HG03342 (cell line): ENCODE measurements at regions not wholly inside any gene's neighbourhood (a gene's known extent, or its start where the extent isn't known, plus 50 kb on each side); places are given as distances from the start of the nearest gene placed in this dataset.

ENCODE experiments used
- ATAC-seq: cut with Tn5 transposase; IDR thresholded peaks from one replicate; pipeline ENCODE4 v1.9.1; 2021; ENCODE audit warnings: mild to moderate bottlenecking, moderate library complexity; ENCODE audit not compliant: unreplicated experiment

DNA sequence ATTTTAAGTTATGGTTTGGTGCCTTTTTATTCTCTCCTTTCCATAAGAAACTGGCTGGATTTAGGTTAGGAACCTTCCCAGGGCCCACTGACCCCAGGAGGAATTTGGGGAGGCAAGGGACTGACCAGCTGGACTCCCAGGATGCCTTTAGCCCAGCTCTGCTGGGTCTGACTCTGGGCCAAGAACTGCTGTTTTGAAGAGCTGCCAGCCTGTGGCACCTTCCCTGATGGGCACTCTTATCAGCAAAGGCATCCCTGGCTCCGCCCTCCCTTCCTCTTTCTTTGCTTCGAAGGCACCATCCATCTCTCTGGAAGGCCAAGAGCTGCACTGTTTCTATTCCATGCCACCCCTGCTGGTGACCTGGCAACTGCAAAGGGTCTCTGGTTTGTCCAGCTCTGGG is 174.7 kb downstream of the POU4F1 start:
- ATAC-seq, result no peak

- ATAC-seq, result no peak
Measured at GRCh38 chr13:78426183-78426582, 177.2 kb downstream of the POU4F1 start.

- ATAC-seq, result peak; percentile 83
Measured at GRCh38 chr13:78420814-78421213, 182.5 kb downstream of the POU4F1 start.

- no peak for ATAC-seq
Measured at GRCh38 chr13:78413887-78414553, 189.3 kb downstream of the POU4F1 start.

DNA sequence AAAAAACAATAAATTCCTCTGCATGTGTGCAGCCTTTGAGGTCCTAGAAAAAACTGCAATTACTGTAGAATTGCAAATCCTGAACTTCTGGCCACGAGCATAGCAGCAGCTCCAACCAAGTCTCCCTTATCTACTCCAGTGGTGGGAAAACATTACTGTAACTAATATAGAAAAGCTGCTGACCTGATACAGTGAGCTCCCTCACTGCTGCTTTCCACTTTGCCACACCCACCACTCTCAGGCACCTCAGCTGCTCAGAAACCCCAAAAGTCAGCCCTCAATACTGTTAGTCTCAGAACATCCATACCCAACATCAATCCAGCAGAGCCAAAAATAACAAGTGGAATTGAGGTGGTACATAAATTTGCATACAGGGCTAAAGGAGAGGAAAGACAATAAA is 192.5 kb downstream of the POU4F1 start:
- ATAC-seq, result no peak

GRCh38 chr13:78410164-78410563 is 193.2 kb downstream of the POU4F1 start:
- no peak for ATAC-seq

- ATAC-seq, result peak; percentile 79
Measured at GRCh38 chr13:78409172-78409571, 194.2 kb downstream of the POU4F1 start.

DNA sequence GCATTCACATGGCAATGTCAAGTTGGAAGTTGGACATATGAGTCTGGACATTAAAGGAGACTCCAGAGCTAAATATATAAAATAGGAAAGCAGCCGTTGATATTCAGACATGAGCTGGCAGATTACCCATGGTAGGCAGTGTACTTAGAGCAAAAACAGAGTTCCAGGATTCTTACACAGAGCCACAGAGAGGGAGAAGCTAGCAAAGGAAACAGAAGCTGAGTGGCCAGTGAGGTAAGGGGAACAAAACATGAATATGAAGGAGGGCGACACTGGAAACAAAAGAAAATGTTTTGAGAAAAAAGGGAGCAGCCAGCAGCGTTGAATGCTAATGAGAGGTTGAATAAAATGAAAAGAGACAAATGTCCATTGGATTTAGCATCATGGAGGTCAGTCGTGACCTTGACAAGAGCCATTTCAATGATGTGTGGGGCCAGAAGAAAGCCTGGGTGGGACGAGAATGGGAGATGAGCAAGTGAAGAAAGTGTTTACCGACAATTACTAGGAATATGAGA is 198.4 kb downstream of the POU4F1 start:
- ATAC-seq, result no peak

- ATAC-seq, result no peak
Measured at GRCh38 chr13:78402708-78403400, 200.5 kb downstream of the POU4F1 start.

DNA sequence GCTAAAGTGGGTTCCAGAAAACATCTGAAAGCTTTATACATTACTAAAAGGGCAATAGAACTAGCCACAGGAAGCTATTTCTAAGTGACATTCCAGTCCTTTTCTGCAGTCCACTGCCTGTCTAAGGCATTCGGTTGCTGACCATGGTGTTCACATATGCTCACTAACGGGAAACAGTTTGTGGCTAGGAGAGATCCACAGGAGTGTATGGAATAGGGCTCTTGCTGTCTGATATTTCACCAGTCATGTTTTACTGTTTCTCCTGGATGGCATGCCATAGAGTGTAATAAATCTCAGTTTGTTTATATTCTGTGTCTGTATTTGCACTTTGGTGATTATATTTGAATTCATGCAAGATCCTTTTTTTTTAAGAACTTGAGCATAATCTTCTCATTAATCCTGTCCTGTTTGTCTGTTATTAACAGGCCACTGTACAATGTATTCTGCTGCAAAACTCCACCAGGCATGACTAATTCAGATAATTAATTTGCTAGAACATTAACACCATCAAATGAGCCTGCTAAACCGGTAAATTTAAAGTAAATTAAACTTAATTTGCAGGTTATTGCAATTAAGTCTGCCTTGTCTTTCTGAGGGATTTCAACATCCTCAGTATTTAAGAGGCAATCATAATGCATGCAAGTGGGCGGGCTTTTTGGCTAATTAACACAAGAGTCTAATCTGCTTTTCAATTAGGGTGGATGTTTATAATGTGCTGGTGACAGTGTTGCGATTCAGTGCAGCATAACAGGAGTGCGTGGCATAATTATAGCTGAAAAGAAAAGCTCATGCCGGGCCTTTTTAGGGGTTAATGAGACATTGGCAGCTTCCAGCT is 201.3 kb downstream of the POU4F1 start:
- ATAC-seq, result no peak

GRCh38 chr13:78398743-78399410 is 204.5 kb downstream of the POU4F1 start:
- peak; percentile 93 for ATAC-seq

- ATAC-seq, result no peak
Measured at GRCh38 chr13:78393286-78394142, 209.8 kb downstream of the POU4F1 start.

DNA sequence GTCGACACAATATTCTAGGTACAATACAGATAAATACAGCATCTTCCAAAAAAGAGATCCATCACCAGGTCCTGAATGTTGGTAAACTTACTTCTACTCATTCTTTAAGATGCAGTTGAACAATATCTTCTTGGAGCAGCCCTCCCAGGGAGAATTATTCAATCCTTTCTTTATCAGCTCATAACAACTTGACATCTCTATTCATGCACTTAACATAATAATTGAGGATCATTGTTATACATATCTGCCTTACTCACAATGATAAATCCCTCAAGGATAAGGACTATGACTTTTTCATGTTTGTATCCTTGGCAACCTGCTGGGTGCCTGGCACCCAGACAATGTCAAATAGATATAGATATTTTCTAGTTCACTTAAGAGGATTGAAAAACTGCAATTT is 219.5 kb downstream of the POU4F1 start:
- ATAC-seq, result no peak

- ATAC-seq, result no peak
Measured at GRCh38 chr13:78383071-78383484, 220.3 kb downstream of the POU4F1 start.

DNA sequence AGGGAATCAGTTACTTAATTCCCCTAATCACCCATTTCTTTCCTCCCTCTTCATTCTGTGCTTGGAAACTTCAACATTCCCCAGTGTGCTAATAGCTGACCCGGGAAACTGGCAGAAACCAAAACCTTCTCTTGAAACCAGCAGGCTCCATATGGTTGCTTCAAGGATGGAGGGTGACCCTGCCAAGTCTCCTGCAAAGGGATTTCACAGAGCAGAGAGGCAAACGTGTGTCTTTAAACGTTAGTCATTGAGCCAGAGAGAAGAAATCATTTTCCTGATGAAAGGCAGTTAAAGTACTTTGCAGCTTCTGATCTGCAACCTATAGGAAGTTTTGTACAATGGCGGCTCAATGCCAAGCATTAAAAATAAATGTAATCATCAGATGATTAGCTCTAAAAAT is 220.9 kb downstream of the POU4F1 start:
- ATAC-seq, result no peak

GRCh38 chr13:78376822-78377221 is 226.5 kb downstream of the POU4F1 start:
- ATAC-seq, result no peak

DNA sequence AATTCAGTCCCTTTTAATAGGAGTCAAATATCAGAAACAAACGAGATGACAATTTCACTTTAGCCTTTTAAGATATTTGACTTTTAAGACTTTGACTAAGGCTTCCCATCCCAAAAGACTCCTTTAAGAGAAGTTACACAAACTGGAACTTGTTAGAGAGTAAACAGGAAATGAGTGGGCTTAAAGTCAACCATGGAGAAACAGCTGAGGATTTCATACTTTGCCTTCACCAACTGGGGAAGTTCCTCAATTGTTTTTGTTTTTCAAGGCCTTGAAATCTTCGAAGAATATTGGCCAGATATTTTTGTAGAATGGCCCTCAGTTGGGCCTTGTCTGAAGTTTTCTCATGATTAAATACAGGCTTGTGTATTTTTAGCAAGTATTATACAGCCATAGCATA is 227.3 kb downstream of the POU4F1 start:
- no peak for ATAC-seq

DNA sequence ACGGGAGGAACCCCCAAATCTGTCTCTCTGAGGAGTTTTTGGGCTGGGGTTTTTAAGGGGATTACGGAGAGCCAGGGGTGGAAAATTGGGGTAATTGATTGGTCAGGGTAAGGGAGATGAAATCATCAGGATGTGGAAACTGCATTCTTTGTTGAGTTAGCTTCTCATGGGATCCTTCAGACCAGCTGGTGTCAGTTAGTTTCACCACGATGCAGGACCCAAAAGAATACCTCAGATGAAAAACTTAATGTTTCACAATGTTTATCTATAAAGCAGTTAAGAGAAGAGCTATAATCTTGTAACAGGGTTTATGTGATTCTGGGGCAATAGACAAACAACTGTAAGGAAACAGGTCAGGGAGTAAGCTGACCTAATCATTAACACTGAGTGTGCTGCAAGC is 230.8 kb downstream of the POU4F1 start:
- no peak for ATAC-seq

DNA sequence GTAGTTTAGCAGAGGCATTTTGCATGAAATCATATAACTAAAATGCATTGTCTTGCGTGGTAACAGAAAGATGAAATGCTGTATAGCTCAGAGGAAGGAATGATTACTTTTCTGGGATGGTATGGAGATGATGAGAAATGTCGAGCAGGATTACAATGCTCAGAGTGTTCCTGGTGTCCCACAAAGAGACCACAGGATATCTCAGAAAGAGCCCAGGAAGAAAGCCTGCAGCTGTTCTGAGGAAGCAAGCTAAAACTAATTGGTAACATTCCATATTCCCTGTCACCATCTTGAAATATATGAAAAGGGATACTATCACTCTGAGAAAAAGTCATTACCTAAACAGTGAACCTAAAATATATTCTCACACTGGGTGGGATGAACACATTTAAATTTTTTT is 233.1 kb downstream of the POU4F1 start:
- no peak for ATAC-seq

GRCh38 chr13:78364711-78365110 is 238.6 kb downstream of the POU4F1 start:
- ATAC-seq, result no peak
